HUES48 (cell line): ENCODE measurements at regions not wholly inside any gene's neighbourhood (a gene's known extent, or its start where the extent isn't known, plus 50 kb on each side); places are given as distances from the start of the nearest gene placed in this dataset.

ENCODE experiments used
- H3K27ac ChIP-seq: one replicate; pipeline ENCODE4 v1.7.0; 2013; ENCODE audit warnings: low read depth, low read length, inconsistent platforms
- H3K27me3 ChIP-seq: 2 replicates; pipeline ENCODE4 v1.6.1; 2013; ENCODE audit warnings: mild to moderate bottlenecking, low read length; ENCODE audit not compliant: control insufficient read depth, insufficient read depth
- H3K36me3 ChIP-seq: 2 replicates; pipeline ENCODE4 v1.6.1; 2013; ENCODE audit warnings: low read length; ENCODE audit not compliant: control insufficient read depth, insufficient read depth
- H3K4me1 ChIP-seq: 2 replicates; pipeline ENCODE4 v1.6.1; 2013; ENCODE audit warnings: mild to moderate bottlenecking, low read length; ENCODE audit not compliant: control insufficient read depth, insufficient read depth
- H3K4me3 ChIP-seq: 2 replicates; pipeline ENCODE4 v1.5.1; 2013; ENCODE audit warnings: mild to moderate bottlenecking, low read depth, low read length
- H3K9ac ChIP-seq: 2 replicates; pipeline ENCODE4 v1.6.1; 2013; ENCODE audit warnings: mild to moderate bottlenecking, low read depth, low read length, moderate library complexity
- H3K9me3 ChIP-seq: 2 replicates; pipeline ENCODE4 v1.6.1; 2013; ENCODE audit warnings: low read length; ENCODE audit not compliant: control insufficient read depth, insufficient read depth

- H3K4me1 ChIP-seq, result no peaks in the 10 kb centered on the region
- no peak overlapping the region for H3K9ac ChIP-seq
- H3K9me3 ChIP-seq, result no peaks in the 10 kb centered on the region
- H3K27me3 ChIP-seq, result no peaks in the 10 kb centered on the region
- no peaks in the 10 kb centered on the region for H3K36me3 ChIP-seq
- no peak overlapping the region for H3K4me3 ChIP-seq
- no peak overlapping the region for H3K27ac ChIP-seq
Measured at GRCh38 chr2:162967147-162967546, 128.6 kb upstream of the KCNH7 start.

GRCh38 chr2:162965191-162965590, 126.6 kb upstream of the KCNH7 start:
- H3K9ac ChIP-seq, result no peak overlapping the region
- H3K27ac ChIP-seq, result no peak overlapping the region
- no peaks in the 10 kb centered on the region for H3K36me3 ChIP-seq
- no peaks in the 10 kb centered on the region for H3K27me3 ChIP-seq
- no peaks in the 10 kb centered on the region for H3K4me1 ChIP-seq
- H3K4me3 ChIP-seq, result no peak overlapping the region
- H3K9me3 ChIP-seq, result no peaks in the 10 kb centered on the region

GRCh38 chr2:162964513-162964912, 125.9 kb upstream of the KCNH7 start:
- Histone ChIP-seq H3K9me3 (no peaks in the 10 kb centered on the region), H3K27ac (no peak overlapping the region), H3K36me3 (no peaks in the 10 kb centered on the region), H3K4me1 (no peaks in the 10 kb centered on the region), H3K4me3 (no peak overlapping the region), H3K27me3 (no peaks in the 10 kb centered on the region), H3K9ac (no peak overlapping the region)

- H3K9me3 ChIP-seq, result no peaks in the 10 kb centered on the region
- H3K4me1 ChIP-seq, result no peaks in the 10 kb centered on the region
- no peaks in the 10 kb centered on the region for H3K36me3 ChIP-seq
- H3K27me3 ChIP-seq, result no peaks in the 10 kb centered on the region
- no peak overlapping the region for H3K9ac ChIP-seq
- no peak overlapping the region for H3K27ac ChIP-seq
- no peak overlapping the region for H3K4me3 ChIP-seq
Measured at GRCh38 chr2:162963156-162963555, 124.6 kb upstream of the KCNH7 start.

- no peaks in the 10 kb centered on the region for H3K27me3 ChIP-seq
- no peaks in the 10 kb centered on the region for H3K36me3 ChIP-seq
- no peak overlapping the region for H3K27ac ChIP-seq
Measured at GRCh38 chr2:162945785-162946184, 107.2 kb upstream of the KCNH7 start.

GRCh38 chr2:162938387-162938786, 99.8 kb upstream of the KCNH7 start:
- Histone ChIP-seq H3K4me1 (no peaks in the 10 kb centered on the region), H3K4me3 (no peak overlapping the region), H3K36me3 (no peaks in the 10 kb centered on the region), H3K9ac (no peak overlapping the region), H3K27ac (no peak overlapping the region), H3K9me3 (no peaks in the 10 kb centered on the region; the same call in 1 of the 2 replicates), H3K27me3 (no peaks in the 10 kb centered on the region)

More at GRCh38 chr2:162945785-162946184, 107.2 kb upstream of the KCNH7 start:
- Histone ChIP-seq H3K9ac (no peak overlapping the region), H3K4me3 (no peak overlapping the region), H3K9me3 (no peaks in the 10 kb centered on the region; the same call in 1 of the 2 replicates), H3K4me1 (no peaks in the 10 kb centered on the region)

- Histone ChIP-seq H3K4me3 (no peak overlapping the region), H3K27ac (no peak overlapping the region), H3K9me3 (no peaks in the 10 kb centered on the region), H3K36me3 (no peaks in the 10 kb centered on the region), H3K27me3 (no peaks in the 10 kb centered on the region), H3K4me1 (no peaks in the 10 kb centered on the region), H3K9ac (no peak overlapping the region)
Measured at GRCh38 chr2:162934191-162934590, 95.6 kb upstream of the KCNH7 start.

- H3K9ac ChIP-seq, result no peak overlapping the region
- H3K36me3 ChIP-seq, result no peaks in the 10 kb centered on the region
- H3K9me3 ChIP-seq, result no peaks in the 10 kb centered on the region
- H3K4me3 ChIP-seq, result no peak overlapping the region
- no peaks in the 10 kb centered on the region for H3K27me3 ChIP-seq
- H3K4me1 ChIP-seq, result no peaks in the 10 kb centered on the region
- no peak overlapping the region for H3K27ac ChIP-seq
Measured at GRCh38 chr2:162932416-162932815, 93.8 kb upstream of the KCNH7 start.

- no peaks in the 10 kb centered on the region for H3K4me1 ChIP-seq
- no peaks in the 10 kb centered on the region for H3K36me3 ChIP-seq
- no peak overlapping the region for H3K9ac ChIP-seq
- no peaks in the 10 kb centered on the region for H3K9me3 ChIP-seq
- no peaks in the 10 kb centered on the region for H3K27me3 ChIP-seq
- H3K27ac ChIP-seq, result no peak overlapping the region
- H3K4me3 ChIP-seq, result no peak overlapping the region
Measured at GRCh38 chr2:162929571-162929970, 91.0 kb upstream of the KCNH7 start.

- no peak overlapping the region for H3K27ac ChIP-seq
- no peaks in the 10 kb centered on the region for H3K9me3 ChIP-seq
- no peaks in the 10 kb centered on the region for H3K4me1 ChIP-seq
- H3K36me3 ChIP-seq, result no peaks in the 10 kb centered on the region
- no peak overlapping the region for H3K4me3 ChIP-seq
- no peaks in the 10 kb centered on the region for H3K27me3 ChIP-seq
- H3K9ac ChIP-seq, result no peak overlapping the region
Measured at GRCh38 chr2:162928356-162928755, 89.8 kb upstream of the KCNH7 start.

- no peaks in the 10 kb centered on the region for H3K36me3 ChIP-seq
- no peaks in the 10 kb centered on the region for H3K4me1 ChIP-seq
- no peak overlapping the region for H3K27ac ChIP-seq
- H3K9ac ChIP-seq, result no peak overlapping the region
- H3K9me3 ChIP-seq, result no peaks in the 10 kb centered on the region
- no peaks in the 10 kb centered on the region for H3K27me3 ChIP-seq
- H3K4me3 ChIP-seq, result no peak overlapping the region
Measured at GRCh38 chr2:162926907-162927306, 88.3 kb upstream of the KCNH7 start.

GRCh38 chr2:162926501-162926900, 87.9 kb upstream of the KCNH7 start:
- H3K9me3 ChIP-seq, result no peaks in the 10 kb centered on the region
- H3K4me1 ChIP-seq, result no peaks in the 10 kb centered on the region
- no peak overlapping the region for H3K27ac ChIP-seq
- no peaks in the 10 kb centered on the region for H3K36me3 ChIP-seq
- no peak overlapping the region for H3K9ac ChIP-seq
- H3K27me3 ChIP-seq, result no peaks in the 10 kb centered on the region
- H3K4me3 ChIP-seq, result no peak overlapping the region
